HG02763 (cell line): ENCODE measurements at regions not wholly inside any gene's neighbourhood (a gene's known extent, or its start where the extent isn't known, plus 50 kb on each side); places are given as distances from the start of the nearest gene placed in this dataset.
"Not testable (repeated sequence)": the region's sequence is repeated elsewhere in the genome, so short reads cannot be mapped to it uniquely, and the experiment has no call there.

ENCODE experiments used
- ATAC-seq: cut with Tn5 transposase; IDR thresholded peaks from one replicate; pipeline ENCODE4 v1.9.1; 2021; ENCODE audit warnings: mild to moderate bottlenecking, moderate library complexity; ENCODE audit not compliant: unreplicated experiment

- no peak for ATAC-seq
These were observed 126.4 kb downstream of the KBTBD2 start for GRCh38 chr7:32765185-32765584.

GRCh38 chr7:32762925-32763293 is 128.7 kb downstream of the KBTBD2 start:
- ATAC-seq = no peak

GRCh38 chr7:32762206-32762924 is 129.2 kb downstream of the KBTBD2 start:
- ATAC-seq = not testable (repeated sequence)

- no peak for ATAC-seq
These were observed 129.9 kb downstream of the KBTBD2 start for GRCh38 chr7:32761451-32762205.

- not testable (repeated sequence) for ATAC-seq
These were observed 130.8 kb downstream of the KBTBD2 start for GRCh38 chr7:32760755-32761154.

GRCh38 chr7:32759859-32760258 is 131.7 kb downstream of the KBTBD2 start:
- not testable (repeated sequence) for ATAC-seq

- ATAC-seq = not testable (repeated sequence)
These were observed 137.7 kb downstream of the KBTBD2 start for GRCh38 chr7:32753872-32754271.

- ATAC-seq = not testable (repeated sequence)
These were observed 143.2 kb downstream of the KBTBD2 start for GRCh38 chr7:32748337-32748736.

- not testable (repeated sequence) for ATAC-seq
These were observed 144.0 kb downstream of the KBTBD2 start for GRCh38 chr7:32747443-32748148.

- ATAC-seq = not testable (repeated sequence)
These were observed 149.6 kb downstream of the KBTBD2 start for GRCh38 chr7:32741853-32742476.

- not testable (repeated sequence) for ATAC-seq
These were observed 151.8 kb downstream of the KBTBD2 start for GRCh38 chr7:32739749-32740148.

GRCh38 chr7:32738390-32738789 is 153.2 kb downstream of the KBTBD2 start:
- ATAC-seq = not testable (repeated sequence)

GRCh38 chr7:32732767-32733166 is 158.8 kb downstream of the KBTBD2 start:
- not testable (repeated sequence) for ATAC-seq

GRCh38 chr7:32729335-32729675 is 162.3 kb downstream of the KBTBD2 start:
- not testable (repeated sequence) for ATAC-seq

GRCh38 chr7:32728412-32729334 is 162.9 kb downstream of the KBTBD2 start:
- peak; percentile 63 for ATAC-seq

- peak; percentile 38 for ATAC-seq
These were observed 163.8 kb downstream of the KBTBD2 start for GRCh38 chr7:32727483-32728411.

GRCh38 chr7:32722837-32723236 is 168.7 kb downstream of the KBTBD2 start:
- not testable (repeated sequence) for ATAC-seq

GRCh38 chr7:32694182-32694581 is 197.4 kb downstream of the KBTBD2 start:
- no peak for ATAC-seq
